LNCAP (cell line): ENCODE measurements at regions not wholly inside any gene's neighbourhood (a gene's known extent, or its start where the extent isn't known, plus 50 kb on each side); places are given as distances from the start of the nearest gene placed in this dataset.

Experiments
- TF ChIP-seq, protein P1 (sequence below): fragments of 450-650 bp; IDR thresholded peaks from 2 replicates; pipeline ENCODE4 v1.5.1; 2017; ENCODE audit warnings: mild to moderate bottlenecking

DNA sequence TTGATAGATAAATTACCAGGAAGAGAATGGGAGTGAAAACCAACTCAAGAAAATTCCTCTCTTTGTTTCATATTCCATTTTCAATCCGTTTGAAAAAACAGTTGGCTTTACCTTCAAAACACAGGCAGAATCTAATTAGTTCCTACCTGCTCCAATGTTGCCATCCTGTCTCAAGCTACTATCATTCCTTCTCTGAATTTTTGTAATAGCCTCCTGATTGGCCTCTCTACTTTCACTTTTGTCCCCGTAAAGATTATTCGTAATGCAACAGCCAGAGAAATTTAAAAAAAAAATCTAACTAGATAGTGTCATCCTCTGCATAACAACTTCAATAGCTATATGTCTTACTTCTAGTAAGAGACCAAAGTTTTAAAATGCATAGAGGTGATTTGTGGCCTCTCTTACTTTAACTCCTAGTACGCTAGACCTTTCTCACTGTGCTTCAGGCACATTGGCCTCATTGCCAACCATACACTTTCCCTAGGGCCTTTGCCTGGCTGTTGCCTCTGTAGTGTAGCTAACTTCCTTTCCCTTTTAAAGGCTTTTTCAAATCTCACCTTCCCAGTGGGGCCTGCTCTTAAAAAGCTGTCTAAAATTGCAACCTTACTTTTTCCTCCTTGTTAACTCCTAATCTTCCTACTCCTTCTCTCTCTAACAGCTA is 311.3 kb upstream of the GRIN3A start:
- TF ChIP-seq, protein P1, sequence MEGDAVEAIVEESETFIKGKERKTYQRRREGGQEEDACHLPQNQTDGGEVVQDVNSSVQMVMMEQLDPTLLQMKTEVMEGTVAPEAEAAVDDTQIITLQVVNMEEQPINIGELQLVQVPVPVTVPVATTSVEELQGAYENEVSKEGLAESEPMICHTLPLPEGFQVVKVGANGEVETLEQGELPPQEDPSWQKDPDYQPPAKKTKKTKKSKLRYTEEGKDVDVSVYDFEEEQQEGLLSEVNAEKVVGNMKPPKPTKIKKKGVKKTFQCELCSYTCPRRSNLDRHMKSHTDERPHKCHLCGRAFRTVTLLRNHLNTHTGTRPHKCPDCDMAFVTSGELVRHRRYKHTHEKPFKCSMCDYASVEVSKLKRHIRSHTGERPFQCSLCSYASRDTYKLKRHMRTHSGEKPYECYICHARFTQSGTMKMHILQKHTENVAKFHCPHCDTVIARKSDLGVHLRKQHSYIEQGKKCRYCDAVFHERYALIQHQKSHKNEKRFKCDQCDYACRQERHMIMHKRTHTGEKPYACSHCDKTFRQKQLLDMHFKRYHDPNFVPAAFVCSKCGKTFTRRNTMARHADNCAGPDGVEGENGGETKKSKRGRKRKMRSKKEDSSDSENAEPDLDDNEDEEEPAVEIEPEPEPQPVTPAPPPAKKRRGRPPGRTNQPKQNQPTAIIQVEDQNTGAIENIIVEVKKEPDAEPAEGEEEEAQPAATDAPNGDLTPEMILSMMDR: no peak

DNA sequence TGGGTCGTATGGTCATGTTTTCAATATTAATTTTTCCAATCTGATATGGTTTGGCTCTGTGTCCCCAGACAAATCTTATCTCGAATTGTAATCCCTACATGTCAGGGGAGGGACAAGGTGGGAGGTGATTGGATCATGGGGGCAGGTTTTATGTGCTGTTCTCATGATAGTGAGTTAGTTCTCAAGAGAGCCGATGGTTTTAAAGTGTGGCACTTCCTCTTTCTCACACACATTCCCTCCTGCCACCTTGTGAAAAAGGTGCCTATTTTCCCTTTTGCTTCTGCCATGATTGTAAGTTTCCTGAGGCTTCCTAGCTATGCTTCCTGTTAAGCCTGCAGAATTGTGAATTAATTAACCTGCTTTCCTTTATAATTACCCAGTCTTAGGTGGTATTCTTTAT is 309.1 kb upstream of the GRIN3A start:
- TF ChIP-seq, protein P1: no peak

DNA sequence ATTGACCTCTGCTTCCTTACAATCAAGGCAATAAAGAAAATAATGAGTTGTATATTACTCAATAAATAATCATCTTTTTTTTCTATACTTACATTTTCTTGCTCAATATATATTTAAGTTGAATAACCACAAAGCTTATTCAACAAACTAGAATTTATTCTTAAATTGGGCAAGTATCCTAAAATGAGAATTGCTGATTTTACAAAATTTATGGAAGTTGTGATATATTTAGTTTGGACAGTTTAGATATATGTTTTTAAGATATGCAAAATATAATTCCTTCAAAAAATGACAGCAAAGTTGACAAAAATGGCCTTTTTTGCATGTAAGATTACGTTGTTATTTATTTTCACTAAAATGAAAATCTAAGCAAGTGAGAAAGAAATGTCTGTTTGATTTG is 305.7 kb upstream of the GRIN3A start:
- TF ChIP-seq, protein P1: no peak

DNA sequence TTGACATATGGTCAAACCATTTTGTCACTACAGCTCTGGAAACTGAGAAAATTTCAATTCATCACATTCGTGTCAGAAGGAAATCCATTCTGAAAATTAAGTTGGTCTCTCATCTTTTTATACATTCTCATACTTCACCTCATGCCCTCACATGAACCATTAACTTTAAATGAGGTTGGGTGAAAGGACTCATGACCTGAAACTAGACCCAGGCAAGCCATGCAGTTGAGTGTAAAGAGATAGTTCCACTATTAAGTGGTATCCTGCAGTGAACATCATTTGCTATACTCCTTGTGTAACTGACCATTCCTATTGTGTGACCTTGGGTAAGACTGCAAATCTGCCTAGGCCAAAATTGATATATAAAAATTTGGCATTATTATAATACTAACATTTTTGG is 299.6 kb upstream of the GRIN3A start:
- TF ChIP-seq, protein P1: no peak

DNA sequence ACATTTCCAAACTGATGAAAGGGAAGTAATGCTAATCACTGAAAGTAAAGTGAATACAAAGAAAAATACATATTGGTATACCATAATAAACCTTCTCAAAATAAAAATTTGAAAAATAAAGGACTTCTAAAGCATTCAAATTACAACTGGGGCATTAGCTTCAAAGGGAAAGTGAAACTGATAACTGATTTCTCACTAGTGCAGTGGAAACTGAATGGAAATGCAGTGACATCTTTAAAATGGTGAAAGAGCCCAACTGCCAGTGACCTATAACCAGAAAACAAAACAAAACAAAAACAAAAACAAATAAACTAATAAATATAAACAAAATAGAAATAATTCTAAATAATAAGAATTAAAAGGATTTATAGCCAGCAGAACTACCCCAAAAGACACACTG is 297.5 kb upstream of the GRIN3A start:
- TF ChIP-seq, protein P1: no peak

DNA sequence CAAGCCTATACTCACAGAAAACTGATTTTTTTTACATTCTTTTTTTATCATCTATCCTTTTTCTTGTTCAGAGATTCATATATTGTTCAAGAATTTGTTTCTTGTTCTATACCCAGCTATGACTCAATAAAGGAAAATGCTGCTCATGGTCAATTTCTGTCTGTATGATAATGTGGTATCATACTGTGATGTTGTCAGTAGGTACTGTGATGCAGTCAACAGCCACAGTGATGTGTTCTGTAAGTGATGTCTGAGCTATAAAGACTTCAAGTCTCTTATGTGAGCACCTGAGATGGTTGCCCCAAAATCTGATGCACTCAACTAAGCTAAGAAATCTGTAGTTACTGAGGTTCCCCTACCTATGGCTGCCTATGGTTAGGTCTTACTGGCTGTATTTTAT is 294.2 kb upstream of the GRIN3A start:
- TF ChIP-seq, protein P1: no peak

DNA sequence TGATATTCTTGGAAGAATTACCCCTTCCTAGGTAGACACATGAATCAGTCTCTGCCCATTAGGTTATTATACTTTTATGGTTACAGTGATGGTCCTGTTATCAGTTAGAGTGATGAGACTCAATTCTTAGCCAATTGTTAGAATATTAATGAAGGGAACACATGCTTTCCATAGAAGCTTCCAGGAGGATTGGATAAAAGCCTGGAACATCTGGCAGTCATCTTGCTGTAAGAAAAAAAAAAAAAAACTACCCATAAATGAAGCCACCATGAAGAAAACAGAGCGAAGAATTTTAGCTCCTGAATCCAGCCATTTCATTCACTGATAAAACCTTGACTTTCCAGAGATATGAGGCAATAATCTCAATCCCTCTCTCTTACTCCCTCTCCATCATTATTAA is 262.5 kb upstream of the GRIN3A start:
- TF ChIP-seq, protein P1: no peak

DNA sequence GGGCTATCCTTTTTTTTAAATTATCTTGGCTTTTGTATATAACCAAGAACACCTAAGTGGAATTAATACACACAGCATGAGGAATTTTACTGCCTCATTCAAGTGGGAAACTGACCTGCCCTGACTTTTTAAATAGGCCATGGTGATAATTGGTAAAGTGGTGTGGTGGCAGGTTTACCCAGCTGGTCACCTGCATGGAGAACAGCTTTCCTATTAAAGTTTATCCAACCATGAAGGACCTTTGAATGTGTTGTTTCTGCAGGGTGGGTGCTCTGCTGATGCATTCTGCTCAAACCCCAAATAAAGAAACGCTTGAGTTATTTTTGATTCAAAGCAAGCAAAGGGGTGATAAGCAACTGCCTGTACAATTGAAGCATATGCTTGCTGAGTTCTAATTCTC is 261.0 kb upstream of the GRIN3A start:
- TF ChIP-seq, protein P1: no peak
